ENCODE measurements at regions not wholly inside any gene's neighbourhood (a gene's known extent, or its start where the extent isn't known, plus 50 kb on each side); places are given as distances from the start of the nearest gene placed in this dataset.

DNA sequence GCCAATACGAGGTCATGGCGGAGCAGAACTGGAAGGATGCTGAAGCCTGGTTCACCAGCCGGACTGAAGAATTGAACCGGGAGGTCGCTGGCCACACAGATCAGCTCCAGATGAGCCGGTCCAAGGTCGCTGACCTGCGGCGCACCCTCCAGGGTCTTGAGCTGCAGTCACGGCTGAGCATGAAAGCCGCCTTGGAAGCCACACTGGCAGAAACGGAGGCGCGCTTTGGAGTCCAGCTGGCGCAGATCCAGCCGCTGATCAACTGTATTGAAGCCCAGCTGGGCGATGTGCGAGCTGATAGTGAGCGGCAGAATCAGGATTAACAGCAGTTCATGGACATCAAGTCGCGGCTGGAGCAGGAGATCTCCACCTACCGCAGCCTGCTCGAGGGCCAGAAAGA, 296.9 kb downstream of the OGFRL1 start:
- TF ChIP-seq, protein P1, sequence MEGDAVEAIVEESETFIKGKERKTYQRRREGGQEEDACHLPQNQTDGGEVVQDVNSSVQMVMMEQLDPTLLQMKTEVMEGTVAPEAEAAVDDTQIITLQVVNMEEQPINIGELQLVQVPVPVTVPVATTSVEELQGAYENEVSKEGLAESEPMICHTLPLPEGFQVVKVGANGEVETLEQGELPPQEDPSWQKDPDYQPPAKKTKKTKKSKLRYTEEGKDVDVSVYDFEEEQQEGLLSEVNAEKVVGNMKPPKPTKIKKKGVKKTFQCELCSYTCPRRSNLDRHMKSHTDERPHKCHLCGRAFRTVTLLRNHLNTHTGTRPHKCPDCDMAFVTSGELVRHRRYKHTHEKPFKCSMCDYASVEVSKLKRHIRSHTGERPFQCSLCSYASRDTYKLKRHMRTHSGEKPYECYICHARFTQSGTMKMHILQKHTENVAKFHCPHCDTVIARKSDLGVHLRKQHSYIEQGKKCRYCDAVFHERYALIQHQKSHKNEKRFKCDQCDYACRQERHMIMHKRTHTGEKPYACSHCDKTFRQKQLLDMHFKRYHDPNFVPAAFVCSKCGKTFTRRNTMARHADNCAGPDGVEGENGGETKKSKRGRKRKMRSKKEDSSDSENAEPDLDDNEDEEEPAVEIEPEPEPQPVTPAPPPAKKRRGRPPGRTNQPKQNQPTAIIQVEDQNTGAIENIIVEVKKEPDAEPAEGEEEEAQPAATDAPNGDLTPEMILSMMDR (IDR thresholded peaks at IDR 0.05): no peak
- TF ChIP-seq POLR2A (IDR thresholded peaks at IDR 0.05): no peak

Measured in uterus (tissue), 2 donors.